B cell (primary cell): ENCODE measurements at regions not wholly inside any gene's neighbourhood (a gene's known extent, or its start where the extent isn't known, plus 50 kb on each side); places are given as distances from the start of the nearest gene placed in this dataset.

ENCODE experiments used
- ATAC-seq: fragments of 200-7000 bp; cut with Tn5 transposase; one replicate; pipeline ENCODE4 v1.10.0; 2021; ENCODE audit warnings: low read depth, mild to moderate bottlenecking, moderate number of reproducible peaks, moderate library complexity
- CTCF ChIA-PET: fragments of 350-600 bp; sonication (Branson Sonifier 250); formaldehyde crosslinking; loops from one replicate; lab custom pipeline; 2021; ENCODE audit warnings: antibody characterized with exemption, inconsistent platforms; lab: Charles Lee
- POLR2A ChIA-PET: fragments of 350-600 bp; sonication (Branson Sonifier 250); formaldehyde crosslinking; loops from one replicate; lab custom pipeline; 2021; ENCODE audit warnings: antibody characterized with exemption; lab: Charles Lee
- DNase-seq: peaks from one replicate; pipeline ENCODE4 v3.0.0; 2013
- H2AFZ ChIP-seq: 2 replicates; pipeline ENCODE4 v1.6.1; 2012; ENCODE audit warnings: mild to moderate bottlenecking, low read depth, low read length; ENCODE audit not compliant: insufficient read depth, poor library complexity, severe bottlenecking
- H3K27ac ChIP-seq, 2 donors: 1 replicate in 1 of 2; 2 replicates in 1 of 2; pipeline ENCODE4 v1.5.1; 2012 to 2013; ENCODE audit warnings: low read length in 2 of 2, mild to moderate bottlenecking in 2 of 2, moderate library complexity in 1 of 2
- H3K27me3 ChIP-seq, 4 experiments: fragments of 200-600 bp in 1 of 4; sonication (generic) in 1 of 4; replicated peaks in 1 of 4; 1 replicate in 2 of 4; 2 replicates in 2 of 4; pipeline versions ENCODE4 v1.6.1 to v1.7.0; 2013 to 2016; ENCODE audit warnings: low read length in 3 of 4, mild to moderate bottlenecking in 2 of 4, mixed read lengths in 1 of 4, moderate library complexity in 1 of 4; ENCODE audit not compliant: insufficient read depth in 4 of 4, control insufficient read depth in 3 of 4; ENCODE audit errors: control extremely low read depth in 1 of 4
- H3K36me3 ChIP-seq, 2 experiments: replicated peaks in 1 of 2; 1 replicate in 1 of 2; 2 replicates in 1 of 2; pipeline versions ENCODE4 v1.6.1 to v1.7.1; 2013; ENCODE audit warnings: low read length in 1 of 2; ENCODE audit not compliant: insufficient read depth in 2 of 2, control insufficient read depth in 1 of 2; ENCODE audit errors: control extremely low read depth in 1 of 2, extremely low read depth in 1 of 2
- H3K4me1 ChIP-seq, 2 donors: fragments of 200-600 bp in 1 of 2; sonication (generic) in 1 of 2; 1 replicate in 1 of 2; 2 replicates in 1 of 2; pipeline versions ENCODE4 v1.5.1 to v1.6.1; 2013 to 2017; ENCODE audit warnings: low read length in 2 of 2; ENCODE audit not compliant: control insufficient read depth in 2 of 2, insufficient read depth in 2 of 2
- H3K4me2 ChIP-seq: replicated peaks from 2 replicates; pipeline ENCODE3; 2012; ENCODE audit warnings: mild to moderate bottlenecking, low read depth, low read length; ENCODE audit not compliant: poor library complexity, severe bottlenecking
- H3K4me3 ChIP-seq, 5 experiments: fragments of 200-600 bp in 1 of 5; sonication (generic) in 1 of 5; 1 replicate in 3 of 5; 2 replicates in 2 of 5; pipeline versions ENCODE4 v1.5.1 to v1.7.0; 2011 to 2016; ENCODE audit warnings: low read length in 4 of 5, mild to moderate bottlenecking in 4 of 5, low read depth in 2 of 5, control low read depth in 1 of 5, moderate library complexity in 1 of 5; ENCODE audit not compliant: insufficient read depth in 1 of 5; ENCODE audit errors: control extremely low read depth in 1 of 5, extremely low read depth in 1 of 5
- H3K79me2 ChIP-seq: fragments of 200-600 bp; sonication (generic); one replicate; pipeline ENCODE4 v1.6.0; 2016; ENCODE audit warnings: low read length; ENCODE audit not compliant: control insufficient read depth, insufficient read depth
- H3K9ac ChIP-seq: fragments of 200-600 bp; sonication (generic); 2 replicates; pipeline ENCODE4 v1.6.1; 2017; ENCODE audit warnings: mild to moderate bottlenecking, low read length, moderate library complexity
- H3K9me3 ChIP-seq, 3 donors: one replicate each; pipeline versions ENCODE4 v1.6.1 to v1.7.1; 2013; ENCODE audit warnings: low read length in 2 of 3; ENCODE audit not compliant: control insufficient read depth in 2 of 3, insufficient read depth in 1 of 3; ENCODE audit errors: control extremely low read depth in 1 of 3
- H4K20me1 ChIP-seq: 2 replicates; pipeline ENCODE4 v1.6.0; 2012; ENCODE audit warnings: mild to moderate bottlenecking, low read length; ENCODE audit not compliant: insufficient read depth, control insufficient read depth, poor library complexity, severe bottlenecking
- H3K27ac Mint-ChIP-seq: one replicate; pipeline ENCODE4 v1.8.0; 2021; ENCODE audit warnings: mixed read lengths
- H3K27me3 Mint-ChIP-seq: one replicate; pipeline ENCODE4 v1.8.0; 2021; ENCODE audit warnings: mixed read lengths
- H3K4me1 Mint-ChIP-seq: one replicate; pipeline ENCODE4 v1.8.0; 2021; ENCODE audit warnings: mixed read lengths
- H3K4me3 Mint-ChIP-seq: one replicate; pipeline ENCODE4 v1.8.0; 2021; ENCODE audit warnings: mixed read lengths
- H3K9me3 Mint-ChIP-seq: one replicate; pipeline ENCODE4 v1.8.0; 2022; ENCODE audit warnings: mixed read lengths; ENCODE audit not compliant: insufficient read depth
- CTCF ChIP-seq: fragments of 200-600 bp; IDR thresholded peaks from one replicate; pipeline ENCODE4 v1.8.0; 2022; ENCODE audit warnings: antibody characterized with exemption, mild to moderate bottlenecking
- EZH2 ChIP-seq: IDR thresholded peaks from 2 replicates; pipeline ENCODE4 v1.6.1; 2012; ENCODE audit warnings: borderline replicate concordance, low read depth, mild to moderate bottlenecking, moderate library complexity, low read length; ENCODE audit not compliant: insufficient read depth, poor library complexity, severe bottlenecking
- WGBS: methylation state at CpG from one replicate; pipeline ENCODE4 v1.1.5; 2013; ENCODE audit warnings: missing lambda C conversion rate; ENCODE audit not compliant: insufficient coverage; 5-methylcytosine and 5-hydroxymethylcytosine counted together
- intact Hi-C: fragments of 100-400 bp; cut with micrococcal nuclease; formaldehyde crosslinking; loops from one replicate; pipeline ENCODE4 v1.10.0; 2022

- Mint-ChIP-seq H3K27ac (peak overlapping the region; percentile 54), H3K4me3 (peak overlapping the region; percentile 29), H3K9me3 (no peaks in the 10 kb centered on the region), H3K27me3 (no peaks in the 10 kb centered on the region), H3K4me1 (peaks cover 48% of the 10 kb centered on the region)
- intact Hi-C loops = no loop called here
- ChIA-PET CTCF (no interaction called here), POLR2A (no interaction called here)
- no peaks in the 10 kb centered on the region for H3K4me1 ChIP-seq
- no peak for TF ChIP-seq CTCF
- TF ChIP-seq EZH2 = no peak
- H3K9me3 ChIP-seq = peaks cover 0 to 12% (median under 1%) of the 10 kb centered on the region in 3 donors
- no peak overlapping the region for H3K27ac ChIP-seq
- no peak overlapping the region for H3K4me3 ChIP-seq
- H3K27me3 ChIP-seq = no peaks in the 10 kb centered on the region
- H3K79me2 ChIP-seq = no peaks in the 10 kb centered on the region
- no peak overlapping the region for H2AFZ ChIP-seq
- H3K4me2 ChIP-seq = no peak overlapping the region
- no peaks in the 10 kb centered on the region for H4K20me1 ChIP-seq
- ATAC-seq (peak; percentile 36), DNase-seq (no peak)
- H3K36me3 ChIP-seq = no peaks in the 10 kb centered on the region
- H3K9ac ChIP-seq = no peak overlapping the region
- WGBS = 100% methylated on average over 1 of the region's 5 CpGs
Observed at GRCh38 chr17:12429116-12429515, 236.6 kb upstream of the MYOCD start.

- 29% methylated on average over 1 of the region's 4 CpGs for WGBS
- TF ChIP-seq EZH2 = no peak
- TF ChIP-seq CTCF = no peak
- H3K27ac ChIP-seq = no peak overlapping the region
- intact Hi-C loops = no loop called here
- no peaks in the 10 kb centered on the region for H3K27me3 ChIP-seq
- no peaks in the 10 kb centered on the region for H4K20me1 ChIP-seq
- no peak overlapping the region for H3K9ac ChIP-seq
- no peaks in the 10 kb centered on the region for H3K27me3 Mint-ChIP-seq
- ChIA-PET CTCF (interaction anchor here (2.0 kb wide), 1 partner anchor 114 kb away, joined by 9 read pairs; no protein-coding TSS in a partner anchor), POLR2A (no interaction called here)
- H3K4me3 ChIP-seq = no peak overlapping the region
- no peak overlapping the region for H3K4me2 ChIP-seq
- peaks cover 51% of the 10 kb centered on the region for H3K4me1 Mint-ChIP-seq
- peak overlapping the region; percentile 61 for H3K4me3 Mint-ChIP-seq
- peaks cover 0 to 6% (median 0%) of the 10 kb centered on the region in 3 donors for H3K9me3 ChIP-seq
- H3K79me2 ChIP-seq = no peaks in the 10 kb centered on the region
- H2AFZ ChIP-seq = no peak overlapping the region
- DNase-seq (peak; percentile 37), ATAC-seq (peak; percentile 88)
- no peaks in the 10 kb centered on the region for H3K4me1 ChIP-seq
- H3K27ac Mint-ChIP-seq = peak overlapping the region; percentile 71
- H3K9me3 Mint-ChIP-seq = no peaks in the 10 kb centered on the region
- no peaks in the 10 kb centered on the region for H3K36me3 ChIP-seq
Observed at GRCh38 chr17:12431188-12431587, 234.5 kb upstream of the MYOCD start.
